Neural progenitor cell (in vitro differentiated cells): ENCODE measurements at regions not wholly inside any gene's neighbourhood (a gene's known extent, or its start where the extent isn't known, plus 50 kb on each side); places are given as distances from the start of the nearest gene placed in this dataset.

Source experiments
- EZH2 ChIP-seq: fragments of 200-600 bp; sonication (generic); IDR thresholded peaks from 2 replicates; pipeline ENCODE4 v1.6.1; 2017; ENCODE audit warnings: antibody characterized with exemption, mild to moderate bottlenecking, moderate library complexity
- TF ChIP-seq, protein P1 (sequence below): fragments of 200-600 bp; sonication (generic); IDR thresholded peaks from 2 replicates; pipeline ENCODE4 v1.5.1; 2017; ENCODE audit warnings: antibody characterized with exemption, mild to moderate bottlenecking

DNA sequence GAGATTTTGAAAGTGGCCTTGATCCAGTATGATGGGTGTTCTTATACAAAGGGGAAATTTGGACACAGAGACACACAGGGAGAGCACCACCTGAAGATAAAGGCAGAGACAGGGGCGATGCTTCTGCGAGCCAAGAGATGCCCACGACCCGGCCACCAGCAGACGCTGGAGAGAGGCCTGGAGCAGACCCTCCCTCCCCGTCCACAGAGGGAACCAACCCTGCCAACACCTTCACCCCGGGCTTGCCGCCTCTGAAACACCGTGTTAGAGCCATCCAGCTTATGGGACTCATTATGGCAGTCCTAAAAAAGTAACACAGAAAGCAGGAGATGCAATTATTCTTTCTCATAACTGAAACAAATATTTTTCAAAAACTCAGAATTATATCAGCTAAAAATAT lies 303.3 kb upstream of the SHH start:
- TF ChIP-seq, protein P1, sequence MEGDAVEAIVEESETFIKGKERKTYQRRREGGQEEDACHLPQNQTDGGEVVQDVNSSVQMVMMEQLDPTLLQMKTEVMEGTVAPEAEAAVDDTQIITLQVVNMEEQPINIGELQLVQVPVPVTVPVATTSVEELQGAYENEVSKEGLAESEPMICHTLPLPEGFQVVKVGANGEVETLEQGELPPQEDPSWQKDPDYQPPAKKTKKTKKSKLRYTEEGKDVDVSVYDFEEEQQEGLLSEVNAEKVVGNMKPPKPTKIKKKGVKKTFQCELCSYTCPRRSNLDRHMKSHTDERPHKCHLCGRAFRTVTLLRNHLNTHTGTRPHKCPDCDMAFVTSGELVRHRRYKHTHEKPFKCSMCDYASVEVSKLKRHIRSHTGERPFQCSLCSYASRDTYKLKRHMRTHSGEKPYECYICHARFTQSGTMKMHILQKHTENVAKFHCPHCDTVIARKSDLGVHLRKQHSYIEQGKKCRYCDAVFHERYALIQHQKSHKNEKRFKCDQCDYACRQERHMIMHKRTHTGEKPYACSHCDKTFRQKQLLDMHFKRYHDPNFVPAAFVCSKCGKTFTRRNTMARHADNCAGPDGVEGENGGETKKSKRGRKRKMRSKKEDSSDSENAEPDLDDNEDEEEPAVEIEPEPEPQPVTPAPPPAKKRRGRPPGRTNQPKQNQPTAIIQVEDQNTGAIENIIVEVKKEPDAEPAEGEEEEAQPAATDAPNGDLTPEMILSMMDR, result no peak
- TF ChIP-seq EZH2, result no peak
